WI38 (cell line): ENCODE measurements at regions not wholly inside any gene's neighbourhood (a gene's known extent, or its start where the extent isn't known, plus 50 kb on each side); places are given as distances from the start of the nearest gene placed in this dataset.

Source experiments
- H3K4me3 ChIP-seq: 2 replicates; pipeline ENCODE4 v1.5.1; 2011; ENCODE audit warnings: low read depth, mild to moderate bottlenecking, control low read depth, low read length
- TF ChIP-seq, protein P1 (sequence below): IDR thresholded peaks from 2 replicates; pipeline ENCODE4 v1.5.1; 2012; ENCODE audit warnings: low read depth, mild to moderate bottlenecking, control low read depth, low read length

DNA sequence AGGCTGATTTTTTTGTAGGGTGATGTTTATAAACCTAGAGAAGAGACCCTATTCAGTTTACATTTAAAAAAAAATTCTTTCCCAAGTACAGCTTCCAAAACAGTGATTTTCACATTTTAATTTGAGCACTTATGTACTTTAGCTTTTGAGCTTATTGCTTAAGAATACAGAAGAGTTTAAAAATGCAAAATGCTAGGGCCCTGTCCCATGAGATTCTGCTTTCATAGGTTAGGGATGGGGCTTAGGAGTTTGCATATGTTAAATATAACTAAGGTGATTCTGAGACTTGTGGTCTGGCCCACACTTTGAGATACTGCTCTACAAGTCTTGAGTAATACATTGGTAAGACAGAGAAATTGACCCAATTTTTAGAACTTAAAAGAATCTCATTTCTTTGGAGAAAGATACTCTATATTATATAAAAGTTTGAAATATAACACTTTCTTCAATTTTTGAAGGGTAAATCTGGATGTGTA is 137.3 kb upstream of the CWC22 start:
- no peak overlapping the region for H3K4me3 ChIP-seq
- TF ChIP-seq, protein P1, sequence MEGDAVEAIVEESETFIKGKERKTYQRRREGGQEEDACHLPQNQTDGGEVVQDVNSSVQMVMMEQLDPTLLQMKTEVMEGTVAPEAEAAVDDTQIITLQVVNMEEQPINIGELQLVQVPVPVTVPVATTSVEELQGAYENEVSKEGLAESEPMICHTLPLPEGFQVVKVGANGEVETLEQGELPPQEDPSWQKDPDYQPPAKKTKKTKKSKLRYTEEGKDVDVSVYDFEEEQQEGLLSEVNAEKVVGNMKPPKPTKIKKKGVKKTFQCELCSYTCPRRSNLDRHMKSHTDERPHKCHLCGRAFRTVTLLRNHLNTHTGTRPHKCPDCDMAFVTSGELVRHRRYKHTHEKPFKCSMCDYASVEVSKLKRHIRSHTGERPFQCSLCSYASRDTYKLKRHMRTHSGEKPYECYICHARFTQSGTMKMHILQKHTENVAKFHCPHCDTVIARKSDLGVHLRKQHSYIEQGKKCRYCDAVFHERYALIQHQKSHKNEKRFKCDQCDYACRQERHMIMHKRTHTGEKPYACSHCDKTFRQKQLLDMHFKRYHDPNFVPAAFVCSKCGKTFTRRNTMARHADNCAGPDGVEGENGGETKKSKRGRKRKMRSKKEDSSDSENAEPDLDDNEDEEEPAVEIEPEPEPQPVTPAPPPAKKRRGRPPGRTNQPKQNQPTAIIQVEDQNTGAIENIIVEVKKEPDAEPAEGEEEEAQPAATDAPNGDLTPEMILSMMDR = no peak

DNA sequence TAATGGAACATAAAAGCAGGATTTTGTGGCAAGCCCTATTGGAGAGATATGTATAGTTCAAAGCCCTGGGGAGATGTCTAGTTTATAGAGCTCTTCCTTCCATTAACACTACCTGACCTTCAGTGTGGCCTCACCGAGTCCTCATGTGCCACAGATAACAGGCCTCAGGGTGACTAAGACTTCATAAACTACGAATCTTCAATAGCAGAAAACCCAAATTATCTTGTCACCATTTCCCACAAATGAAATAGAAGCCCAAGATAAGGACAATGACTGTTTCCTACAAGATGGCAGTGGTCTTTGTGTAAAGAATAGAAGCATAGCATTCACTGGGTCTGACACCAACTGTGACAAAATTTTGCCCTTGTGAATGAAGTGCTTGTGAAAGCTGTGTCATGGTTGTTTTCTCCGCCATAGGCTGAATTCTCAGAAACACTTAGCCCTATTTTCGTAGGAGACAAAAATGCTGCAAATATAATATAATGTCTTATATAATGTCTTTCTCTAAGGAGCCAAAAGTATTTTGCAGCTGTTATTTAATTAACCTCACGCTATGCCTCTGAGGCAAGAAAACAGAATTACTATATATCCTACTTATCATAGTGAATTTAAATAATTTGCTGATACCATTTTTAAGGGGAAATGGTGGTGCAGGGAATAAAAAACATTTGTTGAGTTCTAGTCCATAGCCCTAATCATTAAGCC is 136.7 kb upstream of the CWC22 start:
- H3K4me3 ChIP-seq = no peak overlapping the region
- TF ChIP-seq, protein P1 = no peak

DNA sequence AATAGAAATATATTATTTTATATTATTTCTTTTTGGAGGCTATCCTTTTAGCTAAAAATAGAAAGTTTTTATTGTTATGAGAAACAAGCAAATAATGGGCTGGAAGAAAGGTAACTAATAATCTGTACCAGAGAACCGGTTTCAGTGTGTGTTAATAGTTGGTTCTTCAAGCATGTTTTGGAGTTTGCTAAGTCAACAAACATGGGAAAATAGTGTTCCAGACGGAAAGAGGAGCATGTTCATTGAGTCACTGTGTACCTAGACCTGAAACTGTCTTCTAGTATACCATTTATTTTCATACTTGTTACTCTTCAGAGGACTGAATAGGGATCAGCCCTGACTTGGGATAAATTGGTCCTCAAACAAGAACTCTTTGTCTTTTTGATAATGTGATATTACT is 134.5 kb upstream of the CWC22 start:
- TF ChIP-seq, protein P1 = no peak
- H3K4me3 ChIP-seq = no peak overlapping the region

DNA sequence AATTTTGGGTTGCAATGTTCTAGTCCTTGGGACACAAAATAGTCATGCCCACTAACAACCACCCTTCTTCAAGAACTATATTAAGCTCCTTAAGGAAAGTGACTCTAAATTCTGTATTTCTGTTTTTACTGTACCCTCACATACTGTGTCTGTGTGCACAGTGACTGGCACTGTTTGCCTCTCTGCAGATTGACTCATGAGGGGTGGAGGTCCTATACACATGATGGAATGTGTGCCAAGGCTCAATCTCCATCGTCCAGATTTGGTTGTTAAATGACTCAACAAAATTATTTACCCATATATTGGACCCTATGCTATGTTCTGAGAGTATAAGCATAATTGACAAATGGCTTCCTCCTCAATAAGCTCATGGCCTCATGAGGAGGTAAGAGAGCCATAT is 126.6 kb upstream of the CWC22 start:
- TF ChIP-seq, protein P1 = no peak
- no peak overlapping the region for H3K4me3 ChIP-seq

DNA sequence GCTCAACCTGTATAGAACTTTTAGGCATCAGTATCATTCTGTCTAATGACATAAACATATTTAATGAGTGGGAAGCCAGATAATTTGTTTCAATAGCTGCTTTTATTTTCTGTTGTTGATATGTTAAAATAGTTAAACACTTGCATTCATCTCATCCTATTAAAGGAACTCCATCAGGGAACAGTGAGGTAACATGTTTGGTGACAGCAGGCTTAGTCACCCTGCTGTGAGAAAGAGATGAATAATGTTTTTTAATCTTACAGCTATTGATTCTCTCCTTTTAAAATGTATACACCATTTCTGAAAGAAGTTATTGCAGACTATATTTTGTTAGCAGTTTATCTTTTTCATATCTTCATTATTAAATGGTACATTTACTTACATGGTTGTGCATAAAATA is 123.3 kb upstream of the CWC22 start:
- H3K4me3 ChIP-seq = no peak overlapping the region
- TF ChIP-seq, protein P1 = no peak

DNA sequence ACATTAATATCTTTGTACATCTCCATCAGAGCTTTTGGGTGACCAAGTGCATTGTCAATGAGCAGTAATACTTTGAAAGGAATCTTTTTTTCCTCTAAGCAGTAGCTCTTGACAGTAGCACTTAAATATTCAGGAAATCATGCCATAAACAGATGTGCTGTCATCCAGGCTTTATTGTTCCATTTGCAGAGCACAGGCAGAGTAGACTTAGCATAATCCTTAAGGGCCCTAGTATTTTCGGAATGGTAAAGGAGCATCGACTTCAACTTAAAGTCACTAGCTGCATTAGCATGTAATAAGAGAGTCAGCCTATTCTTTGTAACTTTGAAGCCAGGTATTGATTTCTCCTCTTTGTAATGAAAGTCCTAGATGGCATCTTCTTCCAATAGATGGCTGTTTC is 121.8 kb upstream of the CWC22 start:
- TF ChIP-seq, protein P1 = no peak

DNA sequence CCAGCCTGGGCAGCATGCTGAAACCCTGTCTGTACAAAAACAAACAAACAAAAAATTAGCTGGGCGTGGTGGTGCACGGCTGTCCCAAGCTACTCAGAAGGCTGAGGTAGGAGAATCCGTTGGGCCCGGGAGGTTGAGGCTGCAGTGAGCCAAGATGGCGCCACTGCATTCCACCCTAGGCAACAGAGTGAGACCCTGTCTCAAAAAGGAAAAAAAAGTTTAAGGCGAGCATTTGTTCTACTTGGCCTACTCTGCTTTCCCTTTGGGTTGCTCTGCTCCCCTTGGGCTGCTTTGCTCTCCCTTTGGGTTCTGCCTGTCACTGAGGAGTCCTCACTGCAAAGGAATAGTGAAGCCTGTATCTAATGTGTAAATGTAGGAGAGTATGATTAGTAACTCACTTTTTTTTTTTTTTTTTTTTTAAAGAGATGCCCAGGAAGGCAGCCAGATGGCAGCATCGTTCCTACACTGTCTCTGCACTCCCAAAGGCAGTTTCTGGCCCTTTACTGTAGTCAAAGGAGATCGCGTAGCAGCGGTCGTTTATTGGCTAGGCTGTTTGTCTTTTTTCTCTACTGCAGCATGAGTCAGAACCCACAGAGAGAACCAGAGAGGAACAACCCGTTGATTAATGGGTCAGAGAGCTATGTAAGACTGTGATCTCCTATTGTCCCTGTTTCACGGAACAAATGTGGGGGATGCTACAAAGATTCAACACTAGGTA is 118.3 kb upstream of the CWC22 start:
- no peak overlapping the region for H3K4me3 ChIP-seq
- TF ChIP-seq, protein P1 = peak; percentile 57

More for the DNA sequence above, 121.8 kb upstream of the CWC22 start:
- H3K4me3 ChIP-seq = no peak overlapping the region
